SK-N-SH (cell line): ENCODE measurements at regions not wholly inside any gene's neighbourhood (a gene's known extent, or its start where the extent isn't known, plus 50 kb on each side); places are given as distances from the start of the nearest gene placed in this dataset.
A peak's percentile ranks its signal among the peaks of the same experiment; 100 is the strongest.

ENCODE experiments used
- CTCF ChIA-PET: fragments of 300-600, 350-600 bp; formaldehyde crosslinking; extraction: SDS; loops from one replicate; lab custom pipeline; 2021; lab: Yijun Ruan, JAX
- POLR2A ChIA-PET: fragments of 350-600 bp; sonication (Branson Sonifier 250); formaldehyde crosslinking; extraction: SDS; loops from one replicate; lab custom pipeline; 2020; ENCODE audit warnings: antibody characterized with exemption, inconsistent platforms; lab: Yijun Ruan, JAX
- DNase-seq: peaks from one replicate; pipeline ENCODE4 v3.0.0; 2012
- H2AFZ ChIP-seq: fragments of 200-600 bp; sonication (generic); 2 replicates; pipeline ENCODE4 v1.8.1; 2016; ENCODE audit warnings: antibody characterized with exemption, mild to moderate bottlenecking, low read depth
- H3F3A ChIP-seq: fragments of 200-600 bp; sonication (generic); replicated peaks from 2 replicates; pipeline ENCODE3; 2016; ENCODE audit warnings: antibody characterized with exemption, mild to moderate bottlenecking; ENCODE audit not compliant: insufficient read depth
- H3K27ac ChIP-seq, 2 experiments: fragments of 200-500 bp in 1 of 2; fragments of 200-600 bp in 1 of 2; sonication (Bioruptor generic) in 1 of 2; sonication (generic), shearing (Covaris generic) in 1 of 2; 2 replicates each; pipeline versions ENCODE4 v1.5.1 to v1.6.1; 2014 to 2016; ENCODE audit warnings: low read depth in 2 of 2, inconsistent platforms in 1 of 2, low read length in 1 of 2, mild to moderate bottlenecking in 1 of 2, mixed read lengths in 1 of 2
- H3K27me3 ChIP-seq: fragments of 200-600 bp; sonication (generic), shearing (Covaris generic); 2 replicates; pipeline ENCODE4 v1.6.1; 2016; ENCODE audit warnings: mixed run types; ENCODE audit not compliant: insufficient read depth
- H3K36me3 ChIP-seq, 2 experiments: fragments of 200-500 bp in 1 of 2; fragments of 200-600 bp in 1 of 2; sonication (Bioruptor generic) in 1 of 2; sonication (generic) in 1 of 2; replicated peaks in 1 of 2; 2 replicates each; pipeline versions ENCODE3 to v1.5.1; 2014 to 2016; ENCODE audit warnings: low read length in 1 of 2, mild to moderate bottlenecking in 1 of 2; ENCODE audit not compliant: insufficient read depth in 2 of 2, control insufficient read depth in 1 of 2
- H3K4me1 ChIP-seq, 2 experiments: fragments of 200-500 bp in 1 of 2; fragments of 200-600 bp in 1 of 2; sonication (Bioruptor generic) in 1 of 2; sonication (generic), shearing (Covaris generic) in 1 of 2; 2 replicates each; pipeline versions ENCODE4 v1.5.1 to v1.6.1; 2014 to 2016; ENCODE audit warnings: low read depth in 1 of 2, low read length in 1 of 2, mixed run types in 1 of 2; ENCODE audit not compliant: insufficient read depth in 2 of 2, control insufficient read depth in 1 of 2
- H3K4me2 ChIP-seq: fragments of 200-600 bp; sonication (generic), shearing (Covaris generic); 2 replicates; pipeline ENCODE4 v1.6.1; 2017; ENCODE audit warnings: mixed run types
- H3K4me3 ChIP-seq, 2 experiments: fragments of 200-500 bp in 1 of 2; fragments of 200-600 bp in 1 of 2; sonication (Bioruptor generic) in 1 of 2; sonication (generic), shearing (Covaris generic) in 1 of 2; 2 replicates each; pipeline versions ENCODE4 v1.5.1 to v1.8.1; 2014 to 2016; ENCODE audit warnings: low read depth in 2 of 2, inconsistent platforms in 1 of 2, low read length in 1 of 2, mild to moderate bottlenecking in 1 of 2, mixed read lengths in 1 of 2, moderate library complexity in 1 of 2
- H3K79me2 ChIP-seq: fragments of 200-600 bp; sonication (generic); 2 replicates; pipeline ENCODE4 v1.8.1; 2017; ENCODE audit warnings: mild to moderate bottlenecking; ENCODE audit not compliant: insufficient read depth
- H3K9ac ChIP-seq: fragments of 200-600 bp; sonication (generic); 2 replicates; pipeline ENCODE4 v1.6.1; 2017; ENCODE audit warnings: mixed run types
- H3K9me2 ChIP-seq: fragments of 200-600 bp; sonication (generic); 2 replicates; pipeline ENCODE4 v1.6.1; 2017; ENCODE audit warnings: mixed run types
- H3K9me3 ChIP-seq: fragments of 200-600 bp; sonication (generic); 2 replicates; pipeline ENCODE4 v1.6.1; 2017; ENCODE audit warnings: mixed run types, mild to moderate bottlenecking, moderate library complexity
- H4K20me1 ChIP-seq: fragments of 200-600 bp; sonication (generic); 2 replicates; pipeline ENCODE4 v1.6.1; 2017; ENCODE audit warnings: mild to moderate bottlenecking, mixed run types; ENCODE audit not compliant: insufficient read depth
- CHD2 ChIP-seq: fragments of 150-350 bp; IDR thresholded peaks from 2 replicates; pipeline ENCODE4 v1.6.1; 2018; ENCODE audit warnings: low read length; ENCODE audit not compliant: partially characterized antibody
- ELF1 ChIP-seq: IDR thresholded peaks from 2 replicates; pipeline ENCODE4 v1.4.0; 2012
- EZH2phosphoT487 ChIP-seq: fragments of 200-600 bp; sonication (generic); IDR thresholded peaks from 2 replicates; pipeline ENCODE4 v1.6.1; 2017; ENCODE audit warnings: low read depth, mixed run types, mild to moderate bottlenecking, antibody characterized with exemption, moderate library complexity, borderline replicate concordance
- FOSL2 ChIP-seq: IDR thresholded peaks from 2 replicates; pipeline ENCODE4 v1.4.0; 2012; ENCODE audit warnings: low read depth, mild to moderate bottlenecking, moderate library complexity, borderline replicate concordance
- FOXJ3 ChIP-seq: sonication (generic); formaldehyde crosslinking; IDR thresholded peaks from 2 replicates; pipeline ENCODE4 v1.5.1; 2020; ENCODE audit warnings: mild to moderate bottlenecking, missing genetic modification reagents
- GATA2 ChIP-seq: sonication (generic); formaldehyde crosslinking; IDR thresholded peaks from 2 replicates; pipeline ENCODE4 v1.5.0; 2020; ENCODE audit warnings: mild to moderate bottlenecking, missing genetic modification reagents
- JUND ChIP-seq: IDR thresholded peaks from 2 replicates; pipeline ENCODE4 v1.4.0; 2012
- MXI1 ChIP-seq: IDR thresholded peaks from 2 replicates; pipeline ENCODE4 v1.6.1; 2012; ENCODE audit warnings: mild to moderate bottlenecking, low read depth, low read length, improper control_type of control experiment
- NFIC ChIP-seq: IDR thresholded peaks from 2 replicates; pipeline ENCODE4 v1.4.0; 2012; ENCODE audit warnings: borderline replicate concordance
- NRF1 ChIP-seq: IDR thresholded peaks from 2 replicates; pipeline ENCODE4 v1.6.1; 2012; ENCODE audit warnings: low read depth, mild to moderate bottlenecking, low read length
- POLR2AphosphoS5 ChIP-seq: IDR thresholded peaks from 2 replicates; pipeline ENCODE4 v1.6.1; 2012; ENCODE audit warnings: low read depth, low read length
- RFX5 ChIP-seq: IDR thresholded peaks from 2 replicates; pipeline ENCODE4 v1.6.1; 2012; ENCODE audit warnings: mild to moderate bottlenecking, improper control_type of control experiment, low read length
- RXRA ChIP-seq: IDR thresholded peaks from 2 replicates; pipeline ENCODE4 v1.4.0; 2012; ENCODE audit warnings: low read depth, mild to moderate bottlenecking, borderline replicate concordance
- SIN3A ChIP-seq: IDR thresholded peaks from 2 replicates; pipeline ENCODE4 v1.6.1; 2012; ENCODE audit warnings: low read depth, mild to moderate bottlenecking, low read length, moderate library complexity, borderline replicate concordance
- TAF1 ChIP-seq: IDR thresholded peaks from 2 replicates; pipeline ENCODE4 v1.6.1; 2012; ENCODE audit warnings: low read depth, mild to moderate bottlenecking, low read length, moderate library complexity, borderline replicate concordance
- TEAD4 ChIP-seq: IDR thresholded peaks from 2 replicates; pipeline ENCODE4 v1.4.0; 2012; ENCODE audit warnings: mild to moderate bottlenecking, borderline replicate concordance; ENCODE audit not compliant: insufficient read depth
- YY1 ChIP-seq: IDR thresholded peaks from 2 replicates; pipeline ENCODE4 v1.4.0; 2012; ENCODE audit warnings: low read depth, mild to moderate bottlenecking
- WGBS: methylation state at CpG from one replicate; pipeline ENCODE4 v1.1.6; 2017; ENCODE audit warnings: low lambda C conversion rate; 5-methylcytosine and 5-hydroxymethylcytosine counted together
- TF ChIP-seq, protein P1 (sequence below): IDR thresholded peaks from 2 replicates; pipeline ENCODE4 v1.4.0; 2012; ENCODE audit warnings: low read depth, borderline replicate concordance
- TF ChIP-seq, protein P2 (sequence below): IDR thresholded peaks from 2 replicates; pipeline ENCODE4 v1.6.1; 2012; ENCODE audit warnings: mild to moderate bottlenecking, low read depth, low read length, moderate library complexity

DNA sequence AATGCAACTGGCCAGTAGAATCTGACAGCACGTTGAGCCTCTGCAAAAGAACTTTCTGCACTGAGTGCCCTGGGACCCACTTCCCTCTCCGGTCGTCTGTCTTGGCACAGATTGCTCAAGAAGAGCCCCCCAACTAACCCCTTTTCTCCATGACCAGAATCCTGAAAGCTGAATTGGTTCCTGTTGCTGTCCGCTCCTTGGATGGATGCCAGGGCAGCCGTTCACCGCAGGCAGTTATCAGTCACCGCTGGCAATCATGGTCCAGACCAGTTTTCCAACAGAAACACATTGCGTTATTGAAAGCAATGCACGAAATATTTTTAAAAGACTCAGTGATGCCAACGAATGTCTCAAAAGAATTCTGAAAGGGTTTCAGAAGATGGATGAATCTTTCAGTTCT lies 733.7 kb upstream of the FRG1 start:
- Histone ChIP-seq H3K36me3 (no peaks in the 10 kb centered on the region), H3K27ac (no peak overlapping the region), H3K4me3 (no peak overlapping the region), H4K20me1 (no peaks in the 10 kb centered on the region), H3K27me3 (no peaks in the 10 kb centered on the region), H3K4me2 (no peak overlapping the region), H3K9me3 (no peaks in the 10 kb centered on the region), H3K9ac (no peak overlapping the region), H3K9me2 (no peaks in the 10 kb centered on the region), H3K4me1 (peaks cover 0 to 5% of the 10 kb centered on the region in 2 experiments; a peak in 2 of 4 replicates), H3K79me2 (no peaks in the 10 kb centered on the region), H2AFZ (no peak overlapping the region), H3F3A (no peaks in the 10 kb centered on the region)
- 30% methylated on average over 10 of the region's 10 CpGs for WGBS
- no peak for TF ChIP-seq JUND
- TF ChIP-seq GATA2 (CRISPR knock-in tag), result no peak
- TF ChIP-seq FOSL2, result no peak
- no peak for TF ChIP-seq EZH2phosphoT487
- TF ChIP-seq, protein P1, sequence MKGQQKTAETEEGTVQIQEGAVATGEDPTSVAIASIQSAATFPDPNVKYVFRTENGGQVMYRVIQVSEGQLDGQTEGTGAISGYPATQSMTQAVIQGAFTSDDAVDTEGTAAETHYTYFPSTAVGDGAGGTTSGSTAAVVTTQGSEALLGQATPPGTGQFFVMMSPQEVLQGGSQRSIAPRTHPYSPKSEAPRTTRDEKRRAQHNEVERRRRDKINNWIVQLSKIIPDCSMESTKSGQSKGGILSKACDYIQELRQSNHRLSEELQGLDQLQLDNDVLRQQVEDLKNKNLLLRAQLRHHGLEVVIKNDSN, result no peak
- TF ChIP-seq ELF1, result no peak
- no peak for TF ChIP-seq NRF1
- no peak for TF ChIP-seq TEAD4
- no peak for TF ChIP-seq SIN3A
- TF ChIP-seq POLR2AphosphoS5, result no peak
- TF ChIP-seq CHD2, result no peak
- TF ChIP-seq, protein P2, sequence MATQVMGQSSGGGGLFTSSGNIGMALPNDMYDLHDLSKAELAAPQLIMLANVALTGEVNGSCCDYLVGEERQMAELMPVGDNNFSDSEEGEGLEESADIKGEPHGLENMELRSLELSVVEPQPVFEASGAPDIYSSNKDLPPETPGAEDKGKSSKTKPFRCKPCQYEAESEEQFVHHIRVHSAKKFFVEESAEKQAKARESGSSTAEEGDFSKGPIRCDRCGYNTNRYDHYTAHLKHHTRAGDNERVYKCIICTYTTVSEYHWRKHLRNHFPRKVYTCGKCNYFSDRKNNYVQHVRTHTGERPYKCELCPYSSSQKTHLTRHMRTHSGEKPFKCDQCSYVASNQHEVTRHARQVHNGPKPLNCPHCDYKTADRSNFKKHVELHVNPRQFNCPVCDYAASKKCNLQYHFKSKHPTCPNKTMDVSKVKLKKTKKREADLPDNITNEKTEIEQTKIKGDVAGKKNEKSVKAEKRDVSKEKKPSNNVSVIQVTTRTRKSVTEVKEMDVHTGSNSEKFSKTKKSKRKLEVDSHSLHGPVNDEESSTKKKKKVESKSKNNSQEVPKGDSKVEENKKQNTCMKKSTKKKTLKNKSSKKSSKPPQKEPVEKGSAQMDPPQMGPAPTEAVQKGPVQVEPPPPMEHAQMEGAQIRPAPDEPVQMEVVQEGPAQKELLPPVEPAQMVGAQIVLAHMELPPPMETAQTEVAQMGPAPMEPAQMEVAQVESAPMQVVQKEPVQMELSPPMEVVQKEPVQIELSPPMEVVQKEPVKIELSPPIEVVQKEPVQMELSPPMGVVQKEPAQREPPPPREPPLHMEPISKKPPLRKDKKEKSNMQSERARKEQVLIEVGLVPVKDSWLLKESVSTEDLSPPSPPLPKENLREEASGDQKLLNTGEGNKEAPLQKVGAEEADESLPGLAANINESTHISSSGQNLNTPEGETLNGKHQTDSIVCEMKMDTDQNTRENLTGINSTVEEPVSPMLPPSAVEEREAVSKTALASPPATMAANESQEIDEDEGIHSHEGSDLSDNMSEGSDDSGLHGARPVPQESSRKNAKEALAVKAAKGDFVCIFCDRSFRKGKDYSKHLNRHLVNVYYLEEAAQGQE, result no peak
- TF ChIP-seq RFX5, result no peak
- no peak for TF ChIP-seq RXRA
- TF ChIP-seq NFIC, result no peak
- TF ChIP-seq TAF1, result no peak
- TF ChIP-seq MXI1, result no peak
- TF ChIP-seq YY1, result no peak
- no peak for TF ChIP-seq FOXJ3 (CRISPR knock-in tag)
- DNase-seq, result peak; percentile 51
- POLR2A ChIA-PET, result no interaction called here
- CTCF ChIA-PET, result interaction anchor here (1.2 to 1.9 kb wide), 2 partner anchors 11 to 586 kb away, joined by 4 to 5 read pairs; no protein-coding TSS in a partner anchor
